BJ (cell line): ENCODE measurements at regions not wholly inside any gene's neighbourhood (a gene's known extent, or its start where the extent isn't known, plus 50 kb on each side); places are given as distances from the start of the nearest gene placed in this dataset.

Experiments used
- CTCF ChIA-PET: fragments of 350-600 bp; formaldehyde crosslinking; extraction: SDS; loops from one replicate; lab custom pipeline; 2021; ENCODE audit warnings: antibody characterized with exemption, inconsistent platforms; lab: Yijun Ruan, JAX
- POLR2A ChIA-PET: fragments of 300-600 bp; sonication (Branson Sonifier 250); formaldehyde crosslinking; extraction: SDS; loops from one replicate; lab custom pipeline; 2021; ENCODE audit warnings: antibody characterized with exemption; lab: Charles Lee
- DNase-seq: peaks from one replicate; pipeline ENCODE4 v3.0.0-alpha.2; 2011; ENCODE audit warnings: low read depth
- H3K27me3 ChIP-seq: 2 replicates; pipeline ENCODE4 v1.6.0; 2011; ENCODE audit warnings: low read length; ENCODE audit not compliant: control insufficient read depth, insufficient read depth
- H3K36me3 ChIP-seq: 2 replicates; pipeline ENCODE4 v1.5.1; 2011; ENCODE audit warnings: low read length; ENCODE audit not compliant: control insufficient read depth, insufficient read depth
- H3K4me3 ChIP-seq: 2 replicates; pipeline ENCODE4 v1.5.1; 2011; ENCODE audit warnings: low read depth, mild to moderate bottlenecking, control low read depth, low read length
- CTCF ChIP-seq: IDR thresholded peaks from 2 replicates; pipeline ENCODE4 v1.5.1; 2011; ENCODE audit warnings: low read depth, mild to moderate bottlenecking, control low read depth, inconsistent platforms, low read length, moderate library complexity; ENCODE audit not compliant: insufficient read depth

DNA sequence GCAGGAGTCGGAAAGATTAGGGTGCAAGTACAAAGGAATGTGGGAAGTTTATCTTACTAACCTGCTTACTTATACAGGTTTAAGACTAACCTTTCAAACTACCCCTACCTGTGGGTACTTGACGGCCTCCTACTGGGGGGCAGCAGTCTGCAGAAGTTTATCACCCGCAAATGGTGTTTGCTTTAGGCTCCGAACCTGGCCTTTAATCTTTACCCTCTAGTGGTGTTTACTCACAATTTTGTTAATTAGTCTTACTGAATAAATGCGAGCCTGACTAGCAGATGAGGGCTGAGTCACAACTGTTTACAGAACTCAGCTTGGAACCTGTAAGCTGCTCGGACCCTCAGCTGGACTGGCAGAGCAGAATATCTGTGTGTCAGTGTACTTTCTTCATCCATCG lies 204.2 kb upstream of the GPRIN3 start:
- no peak for TF ChIP-seq CTCF
- Histone ChIP-seq H3K36me3 (no peaks in the 10 kb centered on the region), H3K4me3 (no peak overlapping the region), H3K27me3 (no peaks in the 10 kb centered on the region)
- CTCF ChIA-PET, result no interaction called here
- no peak for DNase-seq
- POLR2A ChIA-PET, result no interaction called here

- CTCF ChIA-PET, result interaction anchor here (0.8 to 0.9 kb wide), 2 partner anchors 16 to 22 kb away, joined by 3 read pairs; no protein-coding TSS in a partner anchor
- no peaks in the 10 kb centered on the region for H3K36me3 ChIP-seq
Observed at GRCh38 chr4:89509708-89510281, 202.2 kb upstream of the GPRIN3 start.

DNA sequence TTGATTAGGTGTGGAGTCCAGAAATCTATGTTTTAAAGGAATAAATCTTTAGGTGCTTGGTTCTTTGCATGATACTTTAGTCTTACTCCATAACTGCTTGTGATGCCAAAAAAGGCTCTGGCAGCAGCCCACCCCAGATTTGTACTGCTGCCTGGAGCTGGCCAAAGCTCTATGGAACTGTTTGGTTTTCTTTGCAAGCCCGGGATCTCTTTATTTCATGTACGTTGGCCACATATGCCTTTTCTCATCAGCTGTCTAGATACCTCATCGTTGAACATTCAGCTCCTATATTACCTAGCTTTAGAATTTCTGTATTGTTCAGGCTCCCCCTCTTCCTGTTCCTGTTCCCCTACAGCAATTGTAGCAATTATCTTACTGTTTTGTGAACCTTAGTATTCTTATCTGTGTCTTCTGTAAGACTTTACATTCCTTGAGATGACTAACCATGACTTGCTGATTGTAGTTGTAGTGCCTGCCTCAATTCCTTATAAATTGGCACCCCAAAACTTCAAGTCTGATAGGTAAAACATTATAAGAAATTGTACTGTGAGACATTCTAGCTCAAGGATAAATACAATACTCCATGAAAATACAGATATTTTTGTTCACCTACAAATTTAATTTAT lies 199.4 kb upstream of the GPRIN3 start:
- no peaks in the 10 kb centered on the region for H3K36me3 ChIP-seq
- ChIA-PET CTCF (no interaction called here), POLR2A (no interaction called here)
- H3K27me3 ChIP-seq, result no peaks in the 10 kb centered on the region
- no peak for TF ChIP-seq CTCF
- H3K4me3 ChIP-seq, result no peak overlapping the region
- DNase-seq, result no peak

More at GRCh38 chr4:89509708-89510281, 202.2 kb upstream of the GPRIN3 start:
- no peak overlapping the region for H3K4me3 ChIP-seq
- DNase-seq, result peak; percentile 74
- TF ChIP-seq CTCF, result no peak
- no peaks in the 10 kb centered on the region for H3K27me3 ChIP-seq
- POLR2A ChIA-PET, result no interaction called here

- no peaks in the 10 kb centered on the region for H3K27me3 ChIP-seq
- POLR2A ChIA-PET, result no interaction called here
Observed at GRCh38 chr4:89502581-89502980, 195.0 kb upstream of the GPRIN3 start.

More at GRCh38 chr4:89502581-89502980, 195.0 kb upstream of the GPRIN3 start:
- no peak for DNase-seq
- Histone ChIP-seq H3K4me3 (no peak overlapping the region), H3K36me3 (no peaks in the 10 kb centered on the region)
- no peak for TF ChIP-seq CTCF
- CTCF ChIA-PET, result interaction anchor here (1.0 kb wide), 1 partner anchor 32 kb away, joined by 3 read pairs; no protein-coding TSS in a partner anchor
